Stomach (tissue), 8 donors: ENCODE measurements at regions not wholly inside any gene's neighbourhood (a gene's known extent, or its start where the extent isn't known, plus 50 kb on each side); places are given as distances from the start of the nearest gene placed in this dataset.
A peak's percentile ranks its signal among the peaks of the same experiment; 100 is the strongest.

Experiments used
- DNase-seq, 2 donors: peaks; one replicate each; pipeline versions ENCODE4 v3.0.0 to v3.0.0-alpha.2; 2013 to 2019
- H3K27ac ChIP-seq, 5 donors: fragments of 200-600 bp in 4 of 5; sonication (generic) in 4 of 5; one replicate each; pipeline ENCODE4 v1.5.1; 2013 to 2019; ENCODE audit warnings: mild to moderate bottlenecking in 1 of 5, moderate library complexity in 1 of 5
- H3K27me3 ChIP-seq, 3 donors: fragments of 200-600 bp; sonication (generic); one replicate each; pipeline ENCODE4 v1.5.1; 2017 to 2019; ENCODE audit warnings: mixed run types in 1 of 3
- H3K36me3 ChIP-seq, 4 donors: fragments of 200-600 bp; sonication (generic); 1 replicate in 3 of 4; 2 replicates in 1 of 4; pipeline ENCODE4 v1.5.1; 2016 to 2019
- H3K4me1 ChIP-seq, 4 donors: fragments of 200-600 bp; sonication (generic); one replicate each; pipeline ENCODE4 v1.5.1; 2016 to 2019
- H3K4me3 ChIP-seq, 4 donors: fragments of 200-600 bp; sonication (generic) in 3 of 4; one replicate each; pipeline ENCODE4 v1.5.1; 2016 to 2019; ENCODE audit warnings: mild to moderate bottlenecking in 1 of 4
- H3K9me3 ChIP-seq, 4 donors: fragments of 200-600 bp; sonication (generic); one replicate each; pipeline ENCODE4 v1.5.1; 2016 to 2019
- EP300 ChIP-seq: sonication (generic); formaldehyde crosslinking; IDR thresholded peaks from one replicate; pipeline ENCODE4 v1.6.1; 2017; ENCODE audit warnings: antibody characterized with exemption
- POLR2A ChIP-seq, 4 donors: fragments of 450-650 bp; IDR thresholded peaks; one replicate each; pipeline ENCODE4 v1.6.1; 2016; ENCODE audit warnings: antibody characterized with exemption in 4 of 4, control low read depth in 2 of 4, mild to moderate bottlenecking in 1 of 4, moderate library complexity in 1 of 4
- POLR2AphosphoS5 ChIP-seq, 3 donors: sonication (generic); formaldehyde crosslinking; IDR thresholded peaks; one replicate each; pipeline ENCODE4 v1.6.1; 2016; ENCODE audit warnings: antibody characterized with exemption in 3 of 3
- whole genome bisulfite sequencing, 5 donors: extraction: QIAGEN DNeasy Blood & Tissue Kit in 3 of 5; methylation state at CpG; one replicate each; pipeline versions ENCODE4 v1.1.5 to v1.1.7; 2013 to 2018; 5-methylcytosine and 5-hydroxymethylcytosine counted together
- intact Hi-C: fragments of 100-400 bp; cut with DNase I; formaldehyde crosslinking; loops from one replicate; pipeline ENCODE4 v1.15.1; 2023; ENCODE audit warnings: low total_unique reads
- TF ChIP-seq, protein P1 (sequence below), 7 experiments: fragments of 450-650 bp in 4 of 7; fragments of 200-600 bp in 3 of 7; sonication (generic) in 3 of 7; IDR thresholded peaks; one replicate each; pipeline ENCODE4 v1.5.1; 2016 to 2019; ENCODE audit warnings: antibody characterized with exemption in 7 of 7, control low read depth in 2 of 7, mild to moderate bottlenecking in 1 of 7
- donor health status: healthy with polysubstance abuse.
- donor health status: Bipolar disorder and iron deficiency.
- donor health status: healthy.

DNA sequence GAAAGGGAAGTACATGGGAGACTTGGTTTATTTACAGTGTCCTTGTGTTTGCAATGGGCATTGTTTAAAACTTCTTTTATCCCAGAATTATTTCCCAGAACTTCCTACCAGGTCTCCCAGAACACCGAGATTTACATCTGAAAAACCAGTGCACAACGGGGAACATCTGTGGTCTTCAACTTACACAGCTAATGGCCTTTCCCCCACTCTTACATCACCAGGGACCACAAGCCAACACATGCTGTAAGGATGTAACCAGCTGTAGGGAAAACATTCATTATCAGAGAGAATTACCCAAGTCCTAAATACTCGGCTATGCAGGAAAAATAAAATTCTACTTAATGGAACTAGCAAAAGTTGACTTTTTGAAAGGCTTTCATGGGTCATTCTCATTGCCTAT lies 267.6 kb downstream of the DUSP6 start:
- H3K9me3 ChIP-seq = no peaks in the 10 kb centered on the region
- H3K27ac ChIP-seq = no peak overlapping the region
- TF ChIP-seq POLR2A (IDR thresholded peaks at IDR 0.05) = no peak
- no peak for TF ChIP-seq EP300
- TF ChIP-seq, protein P1, sequence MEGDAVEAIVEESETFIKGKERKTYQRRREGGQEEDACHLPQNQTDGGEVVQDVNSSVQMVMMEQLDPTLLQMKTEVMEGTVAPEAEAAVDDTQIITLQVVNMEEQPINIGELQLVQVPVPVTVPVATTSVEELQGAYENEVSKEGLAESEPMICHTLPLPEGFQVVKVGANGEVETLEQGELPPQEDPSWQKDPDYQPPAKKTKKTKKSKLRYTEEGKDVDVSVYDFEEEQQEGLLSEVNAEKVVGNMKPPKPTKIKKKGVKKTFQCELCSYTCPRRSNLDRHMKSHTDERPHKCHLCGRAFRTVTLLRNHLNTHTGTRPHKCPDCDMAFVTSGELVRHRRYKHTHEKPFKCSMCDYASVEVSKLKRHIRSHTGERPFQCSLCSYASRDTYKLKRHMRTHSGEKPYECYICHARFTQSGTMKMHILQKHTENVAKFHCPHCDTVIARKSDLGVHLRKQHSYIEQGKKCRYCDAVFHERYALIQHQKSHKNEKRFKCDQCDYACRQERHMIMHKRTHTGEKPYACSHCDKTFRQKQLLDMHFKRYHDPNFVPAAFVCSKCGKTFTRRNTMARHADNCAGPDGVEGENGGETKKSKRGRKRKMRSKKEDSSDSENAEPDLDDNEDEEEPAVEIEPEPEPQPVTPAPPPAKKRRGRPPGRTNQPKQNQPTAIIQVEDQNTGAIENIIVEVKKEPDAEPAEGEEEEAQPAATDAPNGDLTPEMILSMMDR (IDR thresholded peaks at IDR 0.05) = no peak
- TF ChIP-seq POLR2AphosphoS5 (IDR thresholded peaks at IDR 0.05) = no peak
- no peaks in the 10 kb centered on the region for H3K27me3 ChIP-seq
- peaks cover 0 to 21% (median 14%) of the 10 kb centered on the region in 4 donors for H3K4me1 ChIP-seq
- no peak overlapping the region for H3K4me3 ChIP-seq
- intact Hi-C loops = no loop called here
- H3K36me3 ChIP-seq = no peaks in the 10 kb centered on the region
- 62 to 91% (median 70%) methylated on average over 3 of the region's 3 CpGs for WGBS, 5 donors
- DNase-seq = peak in 1 of 2 donors; percentile 36

DNA sequence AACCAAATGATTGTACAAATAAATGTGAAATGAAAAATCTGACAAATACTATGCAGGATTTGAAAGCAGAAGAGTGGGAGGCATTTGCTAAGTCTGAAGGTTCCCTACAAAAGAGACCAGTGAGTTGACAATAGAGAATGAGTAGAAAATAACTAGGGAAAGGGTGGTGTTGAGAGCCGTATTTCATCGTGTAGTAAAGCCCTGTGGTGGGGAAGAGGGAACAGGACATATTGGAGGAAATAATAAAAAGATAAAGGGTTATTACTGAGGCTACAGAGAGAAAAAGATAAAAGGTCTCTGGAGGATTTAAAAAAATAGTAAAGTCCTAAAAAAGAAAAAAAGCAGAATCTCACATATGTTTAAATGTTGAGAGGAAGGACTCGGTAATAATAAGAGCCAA lies 268.8 kb downstream of the DUSP6 start:
- peaks cover 0 to 21% (median 13%) of the 10 kb centered on the region in 4 donors for H3K4me1 ChIP-seq
- H3K4me3 ChIP-seq = no peak overlapping the region
- intact Hi-C loops = no loop called here
- H3K27ac ChIP-seq = no peak overlapping the region
- TF ChIP-seq EP300 (no peak), POLR2A (IDR thresholded peaks at IDR 0.05) (no peak)
- TF ChIP-seq, protein P1 (IDR thresholded peaks at IDR 0.05) = no peak
- H3K27me3 ChIP-seq = no peaks in the 10 kb centered on the region
- WGBS, 5 donors = 79 to 95% (median 85%) methylated on average over 3 of the region's 3 CpGs
- no peak for DNase-seq
- H3K9me3 ChIP-seq = no peaks in the 10 kb centered on the region
- H3K36me3 ChIP-seq = no peaks in the 10 kb centered on the region

DNA sequence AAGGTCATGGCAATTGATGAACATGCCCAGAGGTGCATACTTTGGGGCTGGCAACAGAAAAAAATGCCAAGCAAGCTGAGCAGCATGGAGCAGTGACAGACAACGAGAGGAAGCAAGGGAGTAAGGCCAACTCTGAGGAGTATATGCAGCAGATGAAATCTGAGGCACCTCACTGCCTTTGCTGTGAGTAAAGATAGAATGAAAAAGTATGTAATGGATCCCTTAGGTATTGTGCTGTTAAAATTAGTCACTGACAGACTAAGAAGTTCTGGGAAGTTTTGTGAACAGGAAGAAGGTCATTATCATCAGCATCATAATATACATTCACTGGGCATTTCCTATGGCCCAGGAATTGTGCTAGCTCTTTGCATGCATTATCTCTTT lies 269.9 kb downstream of the DUSP6 start:
- H3K4me3 ChIP-seq = no peak overlapping the region
- TF ChIP-seq EP300 (no peak), POLR2AphosphoS5 (IDR thresholded peaks at IDR 0.05) (no peak), POLR2A (IDR thresholded peaks at IDR 0.05) (no peak)
- TF ChIP-seq, protein P1 (IDR thresholded peaks at IDR 0.05) = no peak
- no peaks in the 10 kb centered on the region for H3K9me3 ChIP-seq
- no peaks in the 10 kb centered on the region for H3K36me3 ChIP-seq
- WGBS, 5 donors = 72 to 83% (median 74%) methylated on average over 1 of the region's 1 CpG
- intact Hi-C loops = no loop called here
- H3K27me3 ChIP-seq = no peaks in the 10 kb centered on the region
- peaks cover 0 to 21% (median 8%) of the 10 kb centered on the region in 4 donors for H3K4me1 ChIP-seq
- peak overlapping the region in 2 of 5 donors; percentile 32 to 55 for H3K27ac ChIP-seq
- no peak for DNase-seq

DNA sequence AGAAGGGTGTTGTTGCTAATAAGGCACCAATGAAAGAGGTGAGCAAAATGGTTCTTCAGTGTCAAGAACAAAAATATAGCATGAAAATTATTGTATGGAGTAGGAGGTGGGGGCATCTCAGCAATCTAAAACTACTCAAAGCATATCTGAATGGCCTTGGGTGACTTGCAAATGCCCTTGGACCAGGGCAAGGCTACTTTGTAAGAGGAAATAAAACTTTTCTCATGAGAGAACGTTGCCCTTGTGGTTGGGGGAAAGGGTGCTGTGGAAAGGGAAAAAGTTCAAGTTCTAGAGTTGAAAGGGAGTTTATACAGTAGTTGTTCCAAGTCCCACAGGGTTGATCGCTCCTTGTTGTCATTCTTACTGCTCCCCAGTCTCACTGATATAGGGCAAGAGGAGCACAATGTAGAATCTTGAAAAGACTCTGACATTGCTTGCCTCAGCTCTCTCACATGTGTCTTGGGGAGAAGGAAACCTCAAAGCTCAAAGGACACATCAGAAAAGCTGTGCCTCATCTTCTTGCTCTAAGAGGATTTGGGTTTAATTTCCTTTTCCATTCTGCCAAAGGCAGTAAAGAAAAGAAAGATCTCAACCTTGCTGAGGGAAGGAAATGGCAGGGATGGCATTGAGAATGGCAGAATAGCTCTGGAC lies 270.5 kb downstream of the DUSP6 start:
- H3K4me3 ChIP-seq = no peak overlapping the region
- intact Hi-C loops = no loop called here
- H3K4me1 ChIP-seq = peaks cover 0 to 21% (median 7%) of the 10 kb centered on the region in 4 donors
- peak overlapping the region in 3 of 5 donors; percentile 32 to 55 (median 46) for H3K27ac ChIP-seq
- H3K27me3 ChIP-seq = no peaks in the 10 kb centered on the region
- 24 to 55% (median 35%) methylated on average over 2 of the region's 2 CpGs for WGBS, 5 donors
- H3K36me3 ChIP-seq = no peaks in the 10 kb centered on the region
- TF ChIP-seq, protein P1 (IDR thresholded peaks at IDR 0.05) = no peak
- no peak for TF ChIP-seq POLR2AphosphoS5 (IDR thresholded peaks at IDR 0.05)
- no peak for TF ChIP-seq POLR2A (IDR thresholded peaks at IDR 0.05)
- TF ChIP-seq EP300 = no peak
- peak in 1 of 2 donors; percentile 51 for DNase-seq
- no peaks in the 10 kb centered on the region for H3K9me3 ChIP-seq
